Testis (tissue), 2 donors: ENCODE measurements at regions not wholly inside any gene's neighbourhood (a gene's known extent, or its start where the extent isn't known, plus 50 kb on each side); places are given as distances from the start of the nearest gene placed in this dataset.

ENCODE experiments used
- DNase-seq: peaks from one replicate; pipeline ENCODE4 v3.0.0-alpha.2; 2019
- H3K27ac ChIP-seq, 2 donors: fragments of 200-600 bp; sonication (generic); one replicate each; pipeline ENCODE4 v1.5.1; 2019
- H3K27me3 ChIP-seq: fragments of 200-600 bp; sonication (generic); one replicate; pipeline ENCODE4 v1.5.1; 2019
- H3K36me3 ChIP-seq: fragments of 200-600 bp; sonication (generic); one replicate; pipeline ENCODE4 v1.5.1; 2017; ENCODE audit warnings: low read depth; ENCODE audit errors: missing control alignments
- H3K4me1 ChIP-seq: fragments of 200-600 bp; sonication (generic); one replicate; pipeline ENCODE4 v1.5.1; 2019
- H3K4me3 ChIP-seq, 2 donors: fragments of 200-600 bp; sonication (generic); one replicate each; pipeline ENCODE4 v1.5.1; 2017 to 2019
- H3K9me3 ChIP-seq: fragments of 200-600 bp; sonication (generic); one replicate; pipeline ENCODE4 v1.5.1; 2017
- CTCF ChIP-seq, 3 experiments: fragments of 450-650 bp in 2 of 3; fragments of 200-600 bp in 1 of 3; sonication (generic) in 1 of 3; IDR thresholded peaks; one replicate each; pipeline ENCODE4 v1.5.1; 2016 to 2019; ENCODE audit warnings: antibody characterized with exemption in 3 of 3, mild to moderate bottlenecking in 2 of 3, moderate library complexity in 1 of 3
- POLR2A ChIP-seq: fragments of 450-650 bp; IDR thresholded peaks from one replicate; pipeline ENCODE4 v1.6.1; 2017; ENCODE audit warnings: antibody characterized with exemption, mild to moderate bottlenecking, moderate library complexity
- WGBS, 2 donors: methylation state at CpG; one replicate each; pipeline ENCODE4 v1.1.5; 2018; 5-methylcytosine and 5-hydroxymethylcytosine counted together
- intact Hi-C: fragments of 100-400 bp; cut with DNase I; formaldehyde crosslinking; loops from one replicate; pipeline ENCODE4 v1.15.1; 2023; ENCODE audit warnings: low total_unique reads

GRCh38 chr13:90689111-90689510 lies 658.4 kb upstream of the MIR17HG start:
- intact Hi-C loops: no loop called here
- TF ChIP-seq POLR2A (no peak), CTCF (IDR thresholded peaks at IDR 0.05) (no peak)
- Histone ChIP-seq H3K27ac (no peak overlapping the region), H3K36me3 (no peaks in the 10 kb centered on the region), H3K9me3 (no peaks in the 10 kb centered on the region), H3K27me3 (no peaks in the 10 kb centered on the region), H3K4me1 (peaks cover 9% of the 10 kb centered on the region), H3K4me3 (no peak overlapping the region)
- WGBS, 2 donors: 87% methylated on average over 3 of the region's 3 CpGs
- DNase-seq: no peak

DNA sequence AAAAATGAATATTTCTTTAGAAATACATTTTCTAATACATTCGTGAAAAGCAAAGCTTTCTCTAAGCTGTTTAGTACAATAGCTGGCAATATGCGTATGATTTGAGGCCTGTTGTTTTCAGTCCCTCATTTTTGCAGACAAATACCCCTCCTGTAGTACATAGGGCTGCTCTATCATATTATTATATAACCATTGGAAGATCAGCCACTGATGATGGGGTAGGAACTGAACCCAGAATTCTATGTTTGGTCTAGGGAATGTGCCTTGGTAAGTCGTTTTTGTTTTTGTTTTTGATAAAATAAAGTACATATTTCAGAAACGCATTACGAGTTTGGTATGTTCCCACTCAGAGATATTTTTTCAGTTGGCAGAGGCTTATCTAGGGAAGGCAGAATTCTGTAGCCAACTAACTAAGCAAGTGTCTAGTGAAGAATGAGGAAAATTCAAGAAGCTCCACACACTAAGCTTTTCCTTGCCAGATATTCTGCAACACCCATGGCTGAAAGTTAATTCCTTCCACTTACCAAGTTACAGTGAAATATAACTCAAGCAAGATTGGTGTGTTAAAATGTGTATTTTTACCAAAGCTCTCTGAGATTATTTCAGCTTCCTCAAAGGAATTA lies 656.9 kb upstream of the MIR17HG start:
- Histone ChIP-seq H3K27ac (peak overlapping the region in 1 of 2 donors; percentile 38), H3K4me3 (no peak overlapping the region), H3K36me3 (no peaks in the 10 kb centered on the region), H3K4me1 (peaks cover 9% of the 10 kb centered on the region), H3K27me3 (no peaks in the 10 kb centered on the region), H3K9me3 (no peaks in the 10 kb centered on the region)
- no peak for TF ChIP-seq CTCF (IDR thresholded peaks at IDR 0.05)
- TF ChIP-seq POLR2A: no peak
- intact Hi-C loops: no loop called here
- DNase-seq: no peak
- WGBS, 2 donors: 43 to 51% methylated on average over 5 of the region's 5 CpGs

GRCh38 chr13:90696254-90696653 lies 651.2 kb upstream of the MIR17HG start:
- Histone ChIP-seq H3K27me3 (no peaks in the 10 kb centered on the region), H3K4me3 (no peak overlapping the region), H3K27ac (no peak overlapping the region), H3K4me1 (peaks cover 2% of the 10 kb centered on the region), H3K9me3 (no peaks in the 10 kb centered on the region), H3K36me3 (no peaks in the 10 kb centered on the region)
- WGBS, 2 donors: 50 to 82% methylated on average over 1 of the region's 1 CpG
- intact Hi-C loops: no loop called here
- TF ChIP-seq POLR2A: no peak
- no peak for TF ChIP-seq CTCF (IDR thresholded peaks at IDR 0.05)
- no peak for DNase-seq

GRCh38 chr13:90696656-90697055 lies 650.8 kb upstream of the MIR17HG start:
- WGBS, 2 donors: 71 to 72% methylated on average over 5 of the region's 5 CpGs

More at GRCh38 chr13:90696656-90697055, 650.8 kb upstream of the MIR17HG start:
- intact Hi-C loops: no loop called here
- Histone ChIP-seq H3K4me3 (no peak overlapping the region), H3K4me1 (no peaks in the 10 kb centered on the region), H3K27me3 (no peaks in the 10 kb centered on the region), H3K36me3 (no peaks in the 10 kb centered on the region), H3K9me3 (no peaks in the 10 kb centered on the region), H3K27ac (no peak overlapping the region)
- no peak for DNase-seq
- TF ChIP-seq CTCF (IDR thresholded peaks at IDR 0.05) (no peak), POLR2A (no peak)
